H1 (cell line): ENCODE measurements at regions not wholly inside any gene's neighbourhood (a gene's known extent, or its start where the extent isn't known, plus 50 kb on each side); places are given as distances from the start of the nearest gene placed in this dataset.

Experiments used
- TF ChIP-seq, protein P1 (sequence below), 3 experiments: IDR thresholded peaks; 1 replicate in 2 of 3; 2 replicates in 1 of 3; pipeline versions ENCODE4 v1.5.1 to v1.6.1; 2011; ENCODE audit warnings: low read length in 3 of 3, mild to moderate bottlenecking in 3 of 3, inconsistent platforms in 2 of 3, low read depth in 1 of 3, moderate library complexity in 1 of 3; ENCODE audit not compliant: insufficient read depth in 1 of 3; ENCODE audit errors: control extremely low read depth in 1 of 3

DNA sequence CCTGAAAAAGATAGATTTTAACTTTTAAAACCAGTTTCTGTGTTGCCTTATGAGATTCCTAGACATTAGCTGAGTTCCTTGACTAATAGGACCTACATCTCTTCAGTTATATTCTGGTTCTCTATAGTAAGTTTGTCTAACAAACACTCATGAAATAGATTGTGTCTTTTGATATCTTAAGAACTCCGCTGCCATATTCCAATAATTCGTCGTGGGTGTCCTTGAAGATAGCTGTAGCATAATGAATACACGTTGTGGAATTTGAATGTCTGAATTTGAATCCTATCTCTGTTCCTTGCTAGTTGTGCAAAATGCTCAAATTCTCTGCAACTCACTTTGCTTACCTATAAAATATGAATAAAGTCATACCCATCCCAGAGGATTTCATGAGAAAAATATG lies 176.8 kb upstream of the COL3A1 start (continued):
- TF ChIP-seq, protein P1, sequence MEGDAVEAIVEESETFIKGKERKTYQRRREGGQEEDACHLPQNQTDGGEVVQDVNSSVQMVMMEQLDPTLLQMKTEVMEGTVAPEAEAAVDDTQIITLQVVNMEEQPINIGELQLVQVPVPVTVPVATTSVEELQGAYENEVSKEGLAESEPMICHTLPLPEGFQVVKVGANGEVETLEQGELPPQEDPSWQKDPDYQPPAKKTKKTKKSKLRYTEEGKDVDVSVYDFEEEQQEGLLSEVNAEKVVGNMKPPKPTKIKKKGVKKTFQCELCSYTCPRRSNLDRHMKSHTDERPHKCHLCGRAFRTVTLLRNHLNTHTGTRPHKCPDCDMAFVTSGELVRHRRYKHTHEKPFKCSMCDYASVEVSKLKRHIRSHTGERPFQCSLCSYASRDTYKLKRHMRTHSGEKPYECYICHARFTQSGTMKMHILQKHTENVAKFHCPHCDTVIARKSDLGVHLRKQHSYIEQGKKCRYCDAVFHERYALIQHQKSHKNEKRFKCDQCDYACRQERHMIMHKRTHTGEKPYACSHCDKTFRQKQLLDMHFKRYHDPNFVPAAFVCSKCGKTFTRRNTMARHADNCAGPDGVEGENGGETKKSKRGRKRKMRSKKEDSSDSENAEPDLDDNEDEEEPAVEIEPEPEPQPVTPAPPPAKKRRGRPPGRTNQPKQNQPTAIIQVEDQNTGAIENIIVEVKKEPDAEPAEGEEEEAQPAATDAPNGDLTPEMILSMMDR (IDR thresholded peaks at IDR 0.05; ENCODE audit: control extremely low read depth in 1 of 3, insufficient read depth in 1 of 3, low read depth in 1 of 3, low read length in 3 of 3), result no peak
